ENCODE measurements at regions not wholly inside any gene's neighbourhood (a gene's known extent, or its start where the extent isn't known, plus 50 kb on each side); places are given as distances from the start of the nearest gene placed in this dataset.
A peak's percentile ranks its signal among the peaks of the same experiment; 100 is the strongest.

DNA sequence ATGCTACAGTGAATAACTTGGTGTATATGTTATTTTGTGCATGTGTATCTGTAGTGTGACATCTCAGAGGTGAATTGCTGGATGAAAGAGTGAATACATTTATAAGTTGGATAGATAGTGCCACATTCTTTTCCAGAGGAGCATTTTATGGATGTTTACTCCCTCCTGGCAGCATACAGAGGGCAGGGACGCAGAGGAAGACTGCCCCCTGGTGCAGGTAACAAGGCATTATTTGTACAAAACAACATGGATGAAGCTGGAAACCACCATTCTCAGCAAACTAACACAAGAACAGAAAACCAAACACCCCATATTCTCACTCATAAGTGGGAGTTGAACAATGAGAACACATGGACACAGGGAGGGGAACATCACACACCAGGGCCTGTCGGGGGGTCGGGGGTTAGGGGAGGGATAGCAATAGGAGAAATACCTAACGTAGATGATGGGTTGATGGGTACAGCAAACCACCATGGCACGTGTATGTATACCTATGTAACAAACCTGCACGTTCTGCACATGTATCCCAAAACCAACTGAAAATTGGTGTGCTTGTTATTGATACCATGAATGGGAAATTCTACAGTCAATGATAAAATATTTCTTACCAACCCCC lies 57.9 kb upstream of the CTXND1 start:
- WGBS, 2 experiments (ENCODE audit: extremely low coverage in 2 of 2, insufficient read length in 1 of 2), result no CpG with 5 or more reads among the region's 6 CpGs
- Histone ChIP-seq H2BK20ac (ENCODE audit: low read depth, low read length) (no peak overlapping the region), H3K18ac (ENCODE audit: low read depth, low read length) (no peak overlapping the region), H2BK5ac (ENCODE audit: low read depth, low read length, poor library complexity, severe bottlenecking) (no peak overlapping the region), H3K56ac (ENCODE audit: extremely low read depth, insufficient read depth, low read length) (no peak overlapping the region), H4K5ac (ENCODE audit: low read depth, low read length) (no peak overlapping the region), H4K91ac (ENCODE audit: insufficient read depth, low read depth, low read length) (no peak overlapping the region), H4K20me1 (ENCODE audit: insufficient read depth, low read length) (no peaks in the 10 kb centered on the region), H3K9me1 (ENCODE audit: insufficient read depth, low read length) (no peaks in the 10 kb centered on the region), H3K4me2 (ENCODE audit: low read depth, low read length) (no peak overlapping the region), H2AFZ (replicated peaks; ENCODE audit: low read length, poor library complexity) (no peak overlapping the region), H2BK15ac (ENCODE audit: low read depth, low read length) (no peak overlapping the region), H3K36me3 (ENCODE audit: control insufficient read depth, insufficient read depth, low read length) (no peaks in the 10 kb centered on the region), H2AK5ac (ENCODE audit: low read depth, low read length) (no peak overlapping the region), H3K14ac (replicated peaks; ENCODE audit: low read depth, low read length) (no peak overlapping the region), H2BK120ac (ENCODE audit: low read depth, low read length) (no peak overlapping the region), H4K8ac (ENCODE audit: low read depth in 2 of 2, low read length in 2 of 2) (no peak overlapping the region), H3K9ac (ENCODE audit: low read depth, low read length) (no peak overlapping the region), H3K4ac (ENCODE audit: low read depth, low read length) (no peak overlapping the region), H3K27me3 (ENCODE audit: control insufficient read depth, insufficient read depth, low read length) (peaks cover 2% of the 10 kb centered on the region; the same call in 1 of the 2 replicates), H2AK9ac (replicated peaks; ENCODE audit: low read depth, low read length, poor library complexity) (no peak overlapping the region), H3K4me1 (ENCODE audit: control insufficient read depth, insufficient read depth, low read length) (no peaks in the 10 kb centered on the region), H3K23ac (ENCODE audit: low read depth, low read length) (no peak overlapping the region), H3K9me3 (ENCODE audit: control insufficient read depth, insufficient read depth, low read length) (no peaks in the 10 kb centered on the region), H3K4me3 (ENCODE audit: insufficient read depth, low read depth, low read length) (no peak overlapping the region), H3K27ac (ENCODE audit: insufficient read depth, low read length) (no peak overlapping the region), H3K79me1 (ENCODE audit: low read depth in 1 of 2, low read length in 2 of 2) (no peaks in the 10 kb centered on the region)
- no TSS peak for BruUV-seq (replicated peaks)
- TF ChIP-seq RAD21 (IDR thresholded peaks at IDR 0.05; ENCODE audit: low read length), result peak; percentile 68
- TF ChIP-seq, protein P1, sequence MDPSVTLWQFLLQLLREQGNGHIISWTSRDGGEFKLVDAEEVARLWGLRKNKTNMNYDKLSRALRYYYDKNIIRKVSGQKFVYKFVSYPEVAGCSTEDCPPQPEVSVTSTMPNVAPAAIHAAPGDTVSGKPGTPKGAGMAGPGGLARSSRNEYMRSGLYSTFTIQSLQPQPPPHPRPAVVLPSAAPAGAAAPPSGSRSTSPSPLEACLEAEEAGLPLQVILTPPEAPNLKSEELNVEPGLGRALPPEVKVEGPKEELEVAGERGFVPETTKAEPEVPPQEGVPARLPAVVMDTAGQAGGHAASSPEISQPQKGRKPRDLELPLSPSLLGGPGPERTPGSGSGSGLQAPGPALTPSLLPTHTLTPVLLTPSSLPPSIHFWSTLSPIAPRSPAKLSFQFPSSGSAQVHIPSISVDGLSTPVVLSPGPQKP (IDR thresholded peaks at IDR 0.05; ENCODE audit: borderline replicate concordance, low read depth, low read length), result no peak
- peak; percentile 52 for TF ChIP-seq SMC3 (IDR thresholded peaks at IDR 0.05; ENCODE audit: low read depth, low read length)
- no peak for TF ChIP-seq POLR2A (IDR thresholded peaks at IDR 0.05; ENCODE audit: low read depth, low read length)
- no peak for TF ChIP-seq MAFK (IDR thresholded peaks at IDR 0.05; ENCODE audit: low read depth, low read length)
- TF ChIP-seq, protein P2, sequence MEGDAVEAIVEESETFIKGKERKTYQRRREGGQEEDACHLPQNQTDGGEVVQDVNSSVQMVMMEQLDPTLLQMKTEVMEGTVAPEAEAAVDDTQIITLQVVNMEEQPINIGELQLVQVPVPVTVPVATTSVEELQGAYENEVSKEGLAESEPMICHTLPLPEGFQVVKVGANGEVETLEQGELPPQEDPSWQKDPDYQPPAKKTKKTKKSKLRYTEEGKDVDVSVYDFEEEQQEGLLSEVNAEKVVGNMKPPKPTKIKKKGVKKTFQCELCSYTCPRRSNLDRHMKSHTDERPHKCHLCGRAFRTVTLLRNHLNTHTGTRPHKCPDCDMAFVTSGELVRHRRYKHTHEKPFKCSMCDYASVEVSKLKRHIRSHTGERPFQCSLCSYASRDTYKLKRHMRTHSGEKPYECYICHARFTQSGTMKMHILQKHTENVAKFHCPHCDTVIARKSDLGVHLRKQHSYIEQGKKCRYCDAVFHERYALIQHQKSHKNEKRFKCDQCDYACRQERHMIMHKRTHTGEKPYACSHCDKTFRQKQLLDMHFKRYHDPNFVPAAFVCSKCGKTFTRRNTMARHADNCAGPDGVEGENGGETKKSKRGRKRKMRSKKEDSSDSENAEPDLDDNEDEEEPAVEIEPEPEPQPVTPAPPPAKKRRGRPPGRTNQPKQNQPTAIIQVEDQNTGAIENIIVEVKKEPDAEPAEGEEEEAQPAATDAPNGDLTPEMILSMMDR (conservative IDR thresholded peaks at IDR 0.05; ENCODE audit: low read depth, low read length), result peak; percentile 57
- TF ChIP-seq MAZ (IDR thresholded peaks at IDR 0.05; ENCODE audit: borderline replicate concordance, low read depth, low read length), result no peak
- intact Hi-C loops (cut with micrococcal nuclease) (loop anchor here (10.0 kb wide), 1 partner anchor 465 kb away; the partner anchor contains the start of gene CEMIP), dilution Hi-C loops (cut with HindIII; ENCODE audit: low sequenced_read_pairs, unreplicated experiment) (no loop called here), in situ Hi-C loops (cut with MboI; ENCODE audit: low sequenced_read_pairs) (no loop called here)
- DNase-seq (peak; percentile 34), ATAC-seq (ENCODE audit: low read depth) (peak; percentile 77)
- CTCF ChIA-PET, result interaction anchor here (0.6 to 1.0 kb wide), 2 partner anchors 69 to 456 kb away, joined by 3 read pairs; no protein-coding TSS in a partner anchor
- POLR2A ChIA-PET (ENCODE audit: unreplicated experiment), result no interaction called here
